AG04450 (cell line): ENCODE measurements at regions not wholly inside any gene's neighbourhood (a gene's known extent, or its start where the extent isn't known, plus 50 kb on each side); places are given as distances from the start of the nearest gene placed in this dataset.

Source experiments
- CTCF ChIA-PET: fragments of 300-600, 350-600 bp; formaldehyde crosslinking; extraction: SDS; loops from one replicate; lab custom pipeline; 2022; ENCODE audit warnings: antibody characterized with exemption, inconsistent platforms; lab: Charles Lee
- POLR2A ChIA-PET: fragments of 350-600 bp; formaldehyde crosslinking; extraction: SDS; loops from one replicate; lab custom pipeline; 2021; ENCODE audit warnings: antibody characterized with exemption, inconsistent platforms; lab: Yijun Ruan, JAX
- DNase-seq: peaks from one replicate; pipeline ENCODE4 v3.0.0-alpha.2; 2011; ENCODE audit warnings: low read depth, low spot score
- H3K27ac ChIP-seq: one replicate; pipeline ENCODE4 v1.5.1; 2012; ENCODE audit warnings: low read depth, low read length, control low read depth
- H3K27me3 ChIP-seq: one replicate; pipeline ENCODE4 v1.6.0; 2012; ENCODE audit warnings: low read length; ENCODE audit not compliant: control insufficient read depth, insufficient read depth
- H3K4me3 ChIP-seq: 2 replicates; pipeline ENCODE4 v1.5.1; 2011; ENCODE audit warnings: mild to moderate bottlenecking, low read depth, low read length, control low read depth
- H3K9me3 ChIP-seq: 2 replicates; pipeline ENCODE4 v1.5.1; 2012; ENCODE audit warnings: low read length; ENCODE audit not compliant: control insufficient read depth, insufficient read depth
- TF ChIP-seq, protein P1 (sequence below): IDR thresholded peaks from 2 replicates; pipeline ENCODE4 v1.5.1; 2011; ENCODE audit warnings: low read depth, low read length, control low read depth, inconsistent platforms

DNA sequence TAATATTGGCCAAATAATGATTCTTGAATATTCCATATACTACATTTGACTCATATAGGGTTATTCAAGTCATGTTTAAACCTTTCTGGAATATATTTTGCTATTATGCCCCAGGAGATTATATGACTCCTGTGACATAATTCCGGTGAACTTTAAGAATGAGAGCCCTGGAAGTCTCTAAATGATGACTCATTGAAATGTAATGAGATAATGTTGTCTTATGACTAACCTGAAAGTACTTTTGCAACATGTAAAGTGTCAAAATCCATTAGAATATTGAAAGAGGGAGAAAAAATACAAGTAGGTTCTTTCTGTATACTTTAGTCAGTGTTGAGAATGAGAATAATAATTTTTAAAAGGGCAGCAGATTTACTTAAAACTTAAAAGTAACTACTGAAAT, 830.4 kb downstream of the MAT2B start:
- H3K27me3 ChIP-seq: no peaks in the 10 kb centered on the region
- no peak overlapping the region for H3K4me3 ChIP-seq
- no peak overlapping the region for H3K27ac ChIP-seq
- POLR2A ChIA-PET: no interaction called here
- DNase-seq: no peak
- H3K9me3 ChIP-seq: no peaks in the 10 kb centered on the region
- TF ChIP-seq, protein P1, sequence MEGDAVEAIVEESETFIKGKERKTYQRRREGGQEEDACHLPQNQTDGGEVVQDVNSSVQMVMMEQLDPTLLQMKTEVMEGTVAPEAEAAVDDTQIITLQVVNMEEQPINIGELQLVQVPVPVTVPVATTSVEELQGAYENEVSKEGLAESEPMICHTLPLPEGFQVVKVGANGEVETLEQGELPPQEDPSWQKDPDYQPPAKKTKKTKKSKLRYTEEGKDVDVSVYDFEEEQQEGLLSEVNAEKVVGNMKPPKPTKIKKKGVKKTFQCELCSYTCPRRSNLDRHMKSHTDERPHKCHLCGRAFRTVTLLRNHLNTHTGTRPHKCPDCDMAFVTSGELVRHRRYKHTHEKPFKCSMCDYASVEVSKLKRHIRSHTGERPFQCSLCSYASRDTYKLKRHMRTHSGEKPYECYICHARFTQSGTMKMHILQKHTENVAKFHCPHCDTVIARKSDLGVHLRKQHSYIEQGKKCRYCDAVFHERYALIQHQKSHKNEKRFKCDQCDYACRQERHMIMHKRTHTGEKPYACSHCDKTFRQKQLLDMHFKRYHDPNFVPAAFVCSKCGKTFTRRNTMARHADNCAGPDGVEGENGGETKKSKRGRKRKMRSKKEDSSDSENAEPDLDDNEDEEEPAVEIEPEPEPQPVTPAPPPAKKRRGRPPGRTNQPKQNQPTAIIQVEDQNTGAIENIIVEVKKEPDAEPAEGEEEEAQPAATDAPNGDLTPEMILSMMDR: no peak
- CTCF ChIA-PET: no interaction called here

GRCh38 chr5:164336276-164336675, 830.9 kb downstream of the MAT2B start:
- TF ChIP-seq, protein P1: no peak
- ChIA-PET POLR2A (no interaction called here), CTCF (no interaction called here)
- Histone ChIP-seq H3K27ac (no peak overlapping the region), H3K9me3 (no peaks in the 10 kb centered on the region), H3K27me3 (no peaks in the 10 kb centered on the region), H3K4me3 (no peak overlapping the region)
- no peak for DNase-seq

DNA sequence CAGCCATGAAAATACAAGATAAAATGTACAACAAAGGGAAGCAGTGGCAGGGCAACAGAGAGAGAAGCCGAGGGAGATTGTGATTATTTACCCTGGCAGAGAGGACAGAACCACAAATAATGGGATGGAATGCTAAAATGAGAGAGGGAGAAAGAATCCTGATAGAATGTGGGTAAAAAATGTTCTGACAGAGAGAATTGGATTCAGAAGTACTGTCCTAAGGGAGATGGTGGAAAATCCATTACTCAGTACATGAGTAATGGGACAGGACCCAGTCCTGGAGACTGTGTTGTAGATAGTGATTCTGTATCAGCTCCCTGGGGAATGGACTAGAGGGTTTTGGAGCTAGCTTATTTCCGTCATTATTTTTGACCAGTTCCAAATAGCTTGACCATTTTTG, 831.5 kb downstream of the MAT2B start:
- Histone ChIP-seq H3K4me3 (no peak overlapping the region), H3K9me3 (no peaks in the 10 kb centered on the region), H3K27ac (no peak overlapping the region), H3K27me3 (no peaks in the 10 kb centered on the region)
- DNase-seq: no peak
- TF ChIP-seq, protein P1: no peak
- CTCF ChIA-PET: no interaction called here
- POLR2A ChIA-PET: no interaction called here

DNA sequence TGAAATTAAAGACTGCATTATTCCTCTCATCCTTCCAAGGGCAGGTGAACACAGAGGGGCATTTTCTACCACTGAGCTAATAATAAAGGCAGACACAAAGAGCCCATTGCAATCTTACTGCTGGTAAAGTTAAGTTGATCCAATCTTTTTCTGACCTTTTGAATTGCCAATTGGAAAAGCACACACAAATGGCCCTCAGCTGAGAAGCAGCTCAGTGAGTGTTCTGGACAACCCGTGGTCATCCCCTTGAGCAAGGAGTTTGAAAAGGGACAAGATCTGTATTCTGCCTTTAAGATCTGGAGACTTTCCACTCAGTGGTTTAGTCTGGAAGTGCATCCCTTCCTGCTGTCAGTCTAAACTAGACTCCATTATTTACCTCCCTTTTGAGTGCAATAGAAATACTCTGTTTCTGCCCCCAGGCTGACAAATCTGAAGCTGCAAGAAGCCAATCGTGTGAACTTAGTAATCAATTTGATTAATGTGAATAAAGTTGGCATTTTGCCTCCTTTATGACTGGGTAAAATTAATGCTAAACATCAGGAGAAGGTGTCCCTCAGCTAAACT, 835.7 kb downstream of the MAT2B start:
- ChIA-PET CTCF (interaction anchor here (1.1 kb wide), 1 partner anchor 328 kb away, joined by 4 read pairs; no protein-coding TSS in a partner anchor), POLR2A (no interaction called here)
- DNase-seq: no peak
- Histone ChIP-seq H3K27me3 (no peaks in the 10 kb centered on the region), H3K4me3 (no peak overlapping the region), H3K27ac (no peak overlapping the region), H3K9me3 (no peaks in the 10 kb centered on the region)
- TF ChIP-seq, protein P1: peak; percentile 10; the same call in 1 of the 2 replicates

DNA sequence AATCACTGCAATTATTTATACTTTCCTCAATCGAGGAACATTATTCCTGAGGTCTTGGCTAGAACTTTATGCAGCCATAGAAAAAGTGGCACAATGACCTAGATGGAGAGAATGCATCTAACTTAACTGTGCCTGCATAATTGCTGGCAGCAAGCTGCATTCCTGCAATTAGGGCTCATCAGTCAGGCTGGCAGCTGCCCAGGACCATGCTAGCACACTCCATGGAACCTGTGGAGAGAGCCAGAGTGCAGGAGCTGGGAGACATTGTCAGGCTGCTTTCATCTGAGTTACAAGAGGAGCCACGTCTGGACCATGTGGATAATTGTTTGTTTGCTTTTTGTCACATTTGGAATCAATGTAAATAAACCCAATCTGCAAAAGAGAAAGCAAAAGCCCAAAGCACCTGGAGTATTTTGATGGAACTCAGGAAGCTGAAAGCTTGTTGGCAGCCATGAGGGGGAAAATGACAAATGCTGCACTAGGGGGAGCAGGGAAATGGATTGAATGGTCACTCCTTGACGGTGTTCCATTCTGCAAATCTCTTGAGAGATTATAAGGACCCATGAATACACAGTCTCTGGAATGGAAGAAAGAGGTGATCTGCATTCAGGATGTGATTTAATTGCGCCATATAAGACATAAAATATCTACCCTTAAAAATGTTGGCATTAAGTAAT, 839.9 kb downstream of the MAT2B start:
- no peaks in the 10 kb centered on the region for H3K27me3 ChIP-seq
- no peak overlapping the region for H3K4me3 ChIP-seq
- TF ChIP-seq, protein P1: no peak
- H3K9me3 ChIP-seq: no peaks in the 10 kb centered on the region
- ChIA-PET CTCF (no interaction called here), POLR2A (no interaction called here)
- no peak overlapping the region for H3K27ac ChIP-seq
- DNase-seq: no peak
